GM18507 (cell line): ENCODE measurements at regions not wholly inside any gene's neighbourhood (a gene's known extent, or its start where the extent isn't known, plus 50 kb on each side); places are given as distances from the start of the nearest gene placed in this dataset.
A peak's percentile ranks its signal among the peaks of the same experiment; 100 is the strongest.
"Not testable (repeated sequence)": the region's sequence is repeated elsewhere in the genome, so short reads cannot be mapped to it uniquely, and the experiment has no call there.

Source experiments
- DNase-seq: peaks from one replicate; pipeline ENCODE4 v3.0.0; 2011; ENCODE audit warnings: low read depth; ENCODE audit not compliant: insufficient read length; ENCODE audit errors: extremely low spot score
- FAIRE-seq: peaks from 2 replicates; lab custom pipeline; 2011; peaks lifted over from hg19 to GRCh38; lab: Jason Lieb, UNC

GRCh38 chr10:21130683-21131442 is 233.8 kb upstream of the NEBL start:
- DNase-seq, result no peak
- no peak for FAIRE-seq

GRCh38 chr10:21130108-21130507 is 233.0 kb upstream of the NEBL start:
- FAIRE-seq (no peak), DNase-seq (no peak)

- DNase-seq (no peak), FAIRE-seq (no peak)
Observed at GRCh38 chr10:21125471-21126228, 228.5 kb upstream of the NEBL start.

- DNase-seq (no peak), FAIRE-seq (no peak)
Observed at GRCh38 chr10:21122907-21123306, 225.8 kb upstream of the NEBL start.

GRCh38 chr10:21121822-21122221 is 224.7 kb upstream of the NEBL start:
- not testable (repeated sequence) for FAIRE-seq

GRCh38 chr10:21114683-21115082 is 217.6 kb upstream of the NEBL start:
- DNase-seq (no peak), FAIRE-seq (no peak)

More at GRCh38 chr10:21121822-21122221, 224.7 kb upstream of the NEBL start:
- DNase-seq, result not testable (repeated sequence)

GRCh38 chr10:21110358-21110757 is 213.2 kb upstream of the NEBL start:
- DNase-seq (no peak), FAIRE-seq (no peak)

GRCh38 chr10:21106931-21107330 is 209.8 kb upstream of the NEBL start:
- FAIRE-seq, DNase-seq: not testable (repeated sequence)

- FAIRE-seq, DNase-seq: not testable (repeated sequence)
Observed at GRCh38 chr10:21105331-21105730, 208.2 kb upstream of the NEBL start.

GRCh38 chr10:21100871-21101514 is 203.9 kb upstream of the NEBL start:
- FAIRE-seq, result no peak
- DNase-seq, result no peak

GRCh38 chr10:21100190-21100589 is 203.1 kb upstream of the NEBL start:
- no peak for FAIRE-seq
- no peak for DNase-seq

GRCh38 chr10:21099291-21100062 is 202.4 kb upstream of the NEBL start:
- FAIRE-seq (no peak), DNase-seq (no peak)

GRCh38 chr10:21097926-21098355 is 200.8 kb upstream of the NEBL start:
- FAIRE-seq, result no peak
- DNase-seq, result no peak

GRCh38 chr10:21095494-21096055 is 198.5 kb upstream of the NEBL start:
- DNase-seq (no peak), FAIRE-seq (no peak)

GRCh38 chr10:21095073-21095472 is 198.0 kb upstream of the NEBL start:
- DNase-seq (no peak), FAIRE-seq (no peak)

GRCh38 chr10:21092683-21093524 is 195.8 kb upstream of the NEBL start:
- DNase-seq (no peak), FAIRE-seq (no peak)

GRCh38 chr10:21090609-21091082 is 193.5 kb upstream of the NEBL start:
- FAIRE-seq (peak; percentile 24), DNase-seq (no peak)

GRCh38 chr10:21087476-21087875 is 190.4 kb upstream of the NEBL start:
- FAIRE-seq, result no peak

More at GRCh38 chr10:21087476-21087875, 190.4 kb upstream of the NEBL start:
- DNase-seq, result no peak
